HG02678 (cell line): ENCODE measurements at regions not wholly inside any gene's neighbourhood (a gene's known extent, or its start where the extent isn't known, plus 50 kb on each side); places are given as distances from the start of the nearest gene placed in this dataset.
A peak's percentile ranks its signal among the peaks of the same experiment; 100 is the strongest.

Experiments
- ATAC-seq: cut with Tn5 transposase; IDR thresholded peaks from one replicate; pipeline ENCODE4 v1.9.1; 2021; ENCODE audit warnings: mild to moderate bottlenecking, moderate library complexity; ENCODE audit not compliant: unreplicated experiment

DNA sequence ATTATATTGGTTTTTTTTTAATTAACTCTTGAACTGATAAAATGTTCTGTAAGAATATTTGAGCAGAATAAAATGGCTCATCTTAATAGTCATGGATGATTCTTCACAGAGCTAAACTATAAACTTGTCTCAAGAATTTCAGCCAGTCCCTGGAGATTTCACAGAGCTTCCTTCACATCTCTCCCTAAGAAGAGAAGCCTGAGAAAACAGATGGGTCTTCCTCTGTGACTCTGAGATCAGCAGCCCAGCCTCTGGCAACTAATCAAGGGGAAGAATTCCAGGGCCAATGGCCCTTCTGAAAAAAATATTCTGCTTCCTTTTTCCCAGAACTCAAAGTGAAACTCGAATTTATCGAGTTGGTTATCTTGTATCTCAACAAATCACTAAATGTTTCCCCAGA is 122.2 kb upstream of the ITGA1 start:
- ATAC-seq = no peak

DNA sequence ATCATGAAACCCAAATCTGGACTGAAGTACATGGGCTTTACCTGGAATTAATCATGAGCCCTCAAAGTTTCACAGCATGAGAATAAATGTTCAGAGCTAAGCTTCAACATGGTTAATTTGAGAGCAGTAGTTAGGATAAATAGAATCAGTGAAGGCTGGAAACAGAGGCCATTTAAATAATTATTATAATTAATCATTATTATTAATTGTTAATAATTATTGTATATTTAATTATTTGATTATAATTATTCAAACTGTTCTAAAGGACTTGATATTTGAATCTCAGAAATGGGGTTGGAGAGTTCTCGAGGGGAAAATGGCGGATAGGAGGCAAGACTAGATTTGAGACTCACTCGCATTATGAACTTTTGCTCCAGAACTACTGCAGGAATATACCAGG is 119.6 kb upstream of the ITGA1 start:
- ATAC-seq = no peak

- ATAC-seq = no peak
These were observed 119.1 kb upstream of the ITGA1 start for GRCh38 chr5:52668544-52669185.

- no peak for ATAC-seq
These were observed 115.3 kb upstream of the ITGA1 start for GRCh38 chr5:52672459-52672858.

- ATAC-seq = no peak
These were observed 114.2 kb upstream of the ITGA1 start for GRCh38 chr5:52673495-52673894.

- no peak for ATAC-seq
These were observed 112.7 kb upstream of the ITGA1 start for GRCh38 chr5:52674815-52675545.

DNA sequence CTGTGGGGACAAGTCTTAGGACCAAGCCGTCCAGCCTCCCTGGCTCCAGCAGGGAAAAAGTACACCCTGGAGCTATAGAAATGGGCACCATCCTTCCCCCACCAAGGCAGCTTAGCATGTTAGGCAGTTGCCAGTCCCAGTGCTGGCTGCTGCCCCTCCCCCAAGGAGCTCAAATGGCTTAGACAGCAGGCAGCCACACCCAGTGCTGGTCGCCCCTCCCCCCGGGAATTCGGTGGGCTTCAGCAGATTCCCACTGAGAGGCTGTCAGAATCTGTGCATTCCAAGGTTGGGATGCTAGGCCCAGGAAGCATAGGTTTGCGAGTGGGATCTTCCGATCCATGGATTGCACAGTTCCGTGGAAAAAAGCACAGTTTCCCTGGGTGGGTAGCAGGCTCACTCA is 105.2 kb upstream of the ITGA1 start:
- no peak for ATAC-seq

GRCh38 chr5:52684051-52684450 is 103.7 kb upstream of the ITGA1 start:
- no peak for ATAC-seq

DNA sequence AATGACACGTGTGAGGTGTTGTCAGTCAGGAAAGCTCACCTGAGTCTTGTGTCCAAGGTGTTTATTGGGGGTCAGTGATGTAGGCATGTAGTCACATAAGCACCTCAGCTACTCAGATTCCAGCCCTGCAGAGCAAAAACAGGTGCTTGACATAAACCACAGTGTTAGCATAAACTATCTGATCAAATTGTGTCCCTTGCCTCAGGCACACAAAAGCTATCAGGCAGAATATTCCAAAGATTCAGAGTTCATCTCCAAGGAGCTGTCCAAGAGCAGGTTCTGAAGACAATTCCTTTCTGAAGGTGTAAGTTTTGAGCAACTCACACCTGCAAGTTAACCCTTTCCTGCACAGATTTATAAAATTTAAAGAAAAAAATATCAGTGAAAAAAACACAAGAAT is 102.2 kb upstream of the ITGA1 start:
- ATAC-seq = no peak

DNA sequence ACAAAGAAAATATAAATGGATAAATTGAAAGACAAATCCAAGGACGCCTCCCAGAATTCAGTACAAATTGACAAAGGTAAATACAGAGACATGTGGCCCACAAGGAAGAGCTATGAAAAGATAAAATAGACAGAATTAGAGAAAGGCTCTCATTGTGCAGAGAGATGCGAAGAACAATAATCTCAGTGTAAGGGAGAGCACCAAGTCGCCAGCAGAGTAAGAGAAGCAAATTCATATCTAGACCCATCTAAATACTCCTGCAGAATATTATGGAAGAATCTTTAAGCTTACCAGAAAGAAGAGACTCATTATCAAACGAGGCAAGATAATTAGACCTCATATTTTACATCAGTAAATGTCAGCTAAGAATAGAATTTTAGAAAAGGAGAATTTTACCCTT is 101.7 kb upstream of the ITGA1 start:
- ATAC-seq = no peak

DNA sequence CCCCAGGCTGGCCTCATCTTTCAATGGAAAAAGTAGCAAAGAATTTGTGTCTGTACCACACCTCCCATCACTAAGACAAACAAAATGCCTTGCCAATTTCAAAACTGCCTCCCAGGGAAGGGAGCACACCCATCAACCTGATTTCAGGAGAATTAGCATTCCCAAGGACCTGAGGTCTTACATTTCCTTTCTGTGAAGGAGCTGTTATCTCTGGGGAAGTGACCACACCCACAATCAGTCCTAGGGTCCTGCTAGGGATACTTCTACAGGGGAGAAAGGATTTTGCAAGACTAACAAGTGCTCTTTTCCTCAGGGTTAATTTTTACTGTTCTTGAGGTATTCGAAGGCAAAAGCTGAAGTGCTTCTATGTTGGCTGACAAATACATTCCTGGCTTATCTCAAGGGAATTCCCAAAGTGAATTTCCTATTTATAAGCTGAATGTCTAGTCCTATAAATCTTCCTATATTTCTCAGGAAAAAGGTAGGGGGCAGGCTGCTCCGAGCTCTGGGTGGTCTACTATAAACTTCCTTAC is 97.4 kb upstream of the ITGA1 start:
- no peak for ATAC-seq

- ATAC-seq = no peak
These were observed 95.7 kb upstream of the ITGA1 start for GRCh38 chr5:52692039-52692438.

DNA sequence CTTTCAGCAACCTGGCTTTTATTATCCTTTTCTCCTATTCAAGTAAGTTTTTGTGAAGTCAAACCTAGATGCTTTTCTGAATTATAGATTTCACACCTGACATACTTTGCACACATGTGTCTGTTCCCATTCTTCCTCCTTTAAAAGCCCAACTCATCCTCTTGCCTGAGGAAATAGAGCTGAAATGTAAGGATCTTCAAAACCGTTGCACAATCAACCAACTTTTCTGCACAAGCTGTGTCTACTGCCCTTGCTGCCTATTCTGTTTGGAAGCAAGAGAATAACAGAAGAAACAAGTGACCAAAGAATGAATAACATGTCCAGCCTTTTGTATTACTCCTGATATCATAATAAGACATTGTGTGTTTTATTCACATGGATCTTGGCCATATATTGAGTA is 95.1 kb upstream of the ITGA1 start:
- ATAC-seq = no peak

DNA sequence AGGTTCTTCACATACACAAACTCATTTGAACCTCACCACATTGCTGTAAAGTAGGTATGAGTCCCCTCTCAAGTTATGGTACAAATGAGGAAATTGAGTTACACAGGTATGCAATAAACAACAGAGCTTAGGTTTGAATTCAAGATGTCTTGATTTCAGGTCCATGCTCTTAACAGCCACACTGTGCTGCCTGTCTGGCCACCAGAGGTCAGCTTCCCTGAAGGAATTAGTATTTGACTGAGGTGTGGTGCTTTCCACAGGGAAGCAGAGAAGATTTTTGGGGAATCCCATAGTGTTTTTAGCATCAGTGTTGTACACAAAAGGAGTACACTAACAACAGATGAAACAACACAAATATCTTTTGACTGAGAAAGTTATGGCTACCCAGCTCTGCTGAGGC is 94.4 kb upstream of the ITGA1 start:
- peak; percentile 79 for ATAC-seq

- no peak for ATAC-seq
These were observed 93.9 kb upstream of the ITGA1 start for GRCh38 chr5:52693836-52694235.

DNA sequence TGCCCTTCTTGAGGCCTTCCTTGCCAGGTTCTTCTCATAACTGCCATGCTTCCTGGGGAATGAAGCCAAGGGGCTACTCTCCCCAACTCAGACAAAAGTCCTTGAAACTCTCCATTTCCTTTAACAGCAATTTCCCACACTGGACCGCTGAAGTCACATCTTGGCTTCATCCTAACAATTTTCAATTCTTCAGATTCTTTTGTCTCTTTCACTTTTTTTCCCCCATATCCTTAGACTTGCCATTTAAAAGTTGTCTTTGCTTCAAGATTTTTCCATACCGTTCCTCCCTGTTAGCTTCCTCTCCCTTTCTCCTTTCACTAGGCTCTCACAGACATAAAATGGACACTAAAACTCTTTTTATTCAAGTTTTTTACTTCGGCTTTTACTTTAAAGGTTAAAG is 93.1 kb upstream of the ITGA1 start:
- no peak for ATAC-seq

DNA sequence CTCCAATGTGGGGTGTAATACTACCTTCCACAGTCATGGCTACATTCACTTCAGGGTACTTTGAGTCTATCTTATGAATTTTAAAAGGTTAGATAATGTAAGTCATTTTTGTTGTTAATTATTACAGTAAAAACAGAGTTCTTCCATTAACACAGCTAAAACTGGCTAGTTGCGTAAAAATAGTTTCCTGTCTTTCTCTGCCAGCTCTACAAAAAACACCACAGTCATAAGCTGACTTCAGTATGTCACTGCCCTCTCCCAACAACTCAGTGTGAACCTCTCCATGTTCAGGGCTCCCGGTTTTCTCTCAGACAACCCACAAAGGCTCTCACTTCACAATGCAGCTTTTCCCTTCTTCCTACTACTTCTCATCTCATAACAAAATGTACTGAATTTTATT is 84.8 kb upstream of the ITGA1 start:
- no peak for ATAC-seq

DNA sequence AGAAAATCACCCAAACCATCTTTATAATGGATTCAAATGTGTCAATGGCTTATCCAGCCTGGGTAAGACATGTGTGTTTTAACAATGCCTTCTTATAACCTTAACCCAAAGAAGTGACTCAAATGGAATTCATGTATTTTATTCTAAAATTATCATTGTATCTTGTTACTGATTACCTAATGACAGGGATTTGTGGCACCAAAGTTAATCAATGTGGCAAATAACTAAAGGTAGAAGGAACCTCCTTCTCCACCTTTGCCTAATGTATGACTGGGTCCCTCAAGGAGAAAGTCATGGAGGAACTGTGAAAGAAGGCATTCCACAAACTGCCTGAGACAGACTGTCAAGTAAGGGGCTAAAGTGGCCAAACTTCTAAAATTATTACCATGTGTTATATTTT is 84.4 kb upstream of the ITGA1 start:
- no peak for ATAC-seq

GRCh38 chr5:52705720-52706119 is 82.0 kb upstream of the ITGA1 start:
- no peak for ATAC-seq

- ATAC-seq = no peak
These were observed 80.9 kb upstream of the ITGA1 start for GRCh38 chr5:52706775-52707174.

GRCh38 chr5:52707616-52708015 is 80.1 kb upstream of the ITGA1 start:
- no peak for ATAC-seq

- no peak for ATAC-seq
These were observed 79.3 kb upstream of the ITGA1 start for GRCh38 chr5:52708463-52708862.
